AG09319 (cell line): ENCODE measurements at regions not wholly inside any gene's neighbourhood (a gene's known extent, or its start where the extent isn't known, plus 50 kb on each side); places are given as distances from the start of the nearest gene placed in this dataset.

ENCODE experiments used
- DNase-seq: peaks from one replicate; pipeline ENCODE4 v3.0.0-alpha.2; 2010; ENCODE audit warnings: low read depth; ENCODE audit errors: extremely low read depth
- CTCF ChIP-seq: IDR thresholded peaks from 2 replicates; pipeline ENCODE4 v1.5.1; 2011; ENCODE audit warnings: low read depth, mild to moderate bottlenecking, inconsistent platforms, low read length, moderate library complexity

GRCh38 chr5:105462377-105462776 is 1899.8 kb upstream of the NUDT12 start:
- DNase-seq = no peak
- no peak for TF ChIP-seq CTCF

DNA sequence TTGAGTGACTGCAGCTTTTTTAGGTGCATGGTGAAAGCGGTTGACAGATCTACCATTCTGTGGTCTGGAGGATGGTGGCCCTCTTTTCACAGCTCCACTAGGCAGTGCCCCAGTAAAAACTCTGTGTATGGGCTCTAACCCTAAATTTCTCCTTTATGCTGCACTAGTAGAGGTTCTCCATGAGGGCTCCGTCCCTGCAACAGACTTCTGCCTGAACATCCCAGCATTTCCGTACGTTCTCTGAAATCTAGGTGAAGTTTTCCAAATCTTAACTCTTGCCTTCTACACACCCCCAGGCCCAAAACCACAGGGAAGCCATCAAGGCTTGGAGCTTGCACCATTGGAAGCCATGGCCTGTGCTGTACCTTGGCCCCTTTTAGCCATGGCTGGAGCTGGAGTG is 1898.1 kb upstream of the NUDT12 start:
- DNase-seq = no peak
- TF ChIP-seq CTCF = no peak

DNA sequence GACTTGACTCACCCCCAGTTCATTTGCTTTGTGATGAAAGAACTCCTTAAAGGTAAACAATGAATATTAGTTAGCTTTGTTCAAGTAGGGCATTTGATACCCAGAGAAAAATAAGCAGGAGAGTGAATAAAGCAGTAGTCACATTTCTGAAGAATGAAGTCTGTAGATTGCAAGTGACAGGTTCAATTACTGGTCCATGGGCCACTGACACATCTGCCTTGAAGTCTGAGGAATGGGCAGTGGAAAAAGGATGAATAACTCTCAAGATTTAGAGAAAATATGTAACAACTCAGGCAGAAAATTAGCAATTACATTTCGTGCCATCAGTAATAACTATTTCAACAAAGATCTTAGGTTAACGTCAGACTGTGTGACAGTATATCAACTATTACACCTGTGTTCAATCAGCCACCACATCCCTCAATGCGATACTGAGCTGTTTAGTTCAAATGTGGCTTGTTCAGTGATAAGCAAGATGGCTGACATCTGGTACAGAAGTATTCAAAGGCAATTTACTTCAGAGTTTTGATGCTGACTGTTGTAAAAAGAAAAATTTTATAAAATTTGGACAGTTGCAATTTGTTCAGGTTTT is 1890.7 kb upstream of the NUDT12 start:
- no peak for TF ChIP-seq CTCF
- no peak for DNase-seq

DNA sequence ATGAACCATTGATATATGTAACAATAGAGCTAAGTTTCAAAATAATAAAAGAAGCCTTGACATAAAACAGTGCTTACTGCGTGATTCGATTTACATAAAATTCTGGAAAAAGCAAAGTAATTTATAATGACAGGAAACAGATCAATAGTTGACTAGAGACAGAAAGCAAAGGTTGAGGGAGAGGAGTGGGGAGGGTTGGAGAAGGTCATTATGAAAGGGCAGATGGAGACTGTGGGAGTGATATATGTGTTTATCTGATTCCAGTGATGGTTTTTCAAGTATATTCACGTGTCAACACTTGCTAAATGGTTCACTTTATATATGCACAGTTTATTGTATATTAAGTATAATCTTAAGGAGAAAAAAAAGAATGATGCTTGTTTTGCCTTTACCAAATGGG is 1885.7 kb upstream of the NUDT12 start:
- no peak for DNase-seq
- TF ChIP-seq CTCF = no peak

DNA sequence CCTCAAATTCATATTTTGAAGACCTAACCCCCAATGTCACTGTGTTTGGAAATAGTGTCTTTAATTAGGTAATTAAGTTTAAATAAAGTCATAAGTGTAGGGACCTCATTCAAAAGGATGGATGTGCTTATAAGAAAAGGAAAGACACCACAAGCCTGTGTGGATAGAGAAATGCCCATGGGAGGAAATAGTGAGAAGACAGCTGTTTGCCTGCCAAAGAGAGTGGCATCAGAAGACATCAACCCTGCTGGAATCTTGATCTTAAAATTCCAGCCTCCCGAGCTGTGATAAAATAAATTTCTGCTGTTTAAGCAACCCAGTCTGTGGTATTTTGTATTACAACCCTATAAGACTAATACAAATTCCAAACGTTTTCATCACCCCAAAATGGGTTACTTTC is 1867.9 kb upstream of the NUDT12 start:
- TF ChIP-seq CTCF = no peak
- DNase-seq = no peak

GRCh38 chr5:105428451-105429380 is 1866.1 kb upstream of the NUDT12 start:
- TF ChIP-seq CTCF = no peak
- DNase-seq = no peak

DNA sequence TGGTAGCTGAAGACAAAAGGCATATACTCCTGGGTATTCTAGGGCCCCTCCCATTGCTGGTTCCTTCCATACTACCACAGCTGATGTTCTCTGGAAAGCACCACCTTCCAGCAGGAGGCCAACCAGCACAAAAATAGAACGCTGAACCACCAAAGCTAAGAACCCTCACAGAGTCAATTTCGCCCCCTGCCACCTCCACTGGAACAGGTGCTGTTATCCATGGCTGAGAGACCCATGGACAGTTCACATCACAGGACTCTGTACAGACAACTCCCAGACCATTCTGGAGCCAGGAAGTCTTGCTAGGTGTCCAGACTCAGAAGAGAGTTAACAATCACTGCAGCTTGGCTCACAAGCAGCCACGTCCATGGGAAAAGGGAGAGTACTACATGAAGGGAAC is 1851.5 kb upstream of the NUDT12 start:
- TF ChIP-seq CTCF = no peak
- no peak for DNase-seq
